ENCODE measurements at regions not wholly inside any gene's neighbourhood (a gene's known extent, or its start where the extent isn't known, plus 50 kb on each side); places are given as distances from the start of the nearest gene placed in this dataset.

DNA sequence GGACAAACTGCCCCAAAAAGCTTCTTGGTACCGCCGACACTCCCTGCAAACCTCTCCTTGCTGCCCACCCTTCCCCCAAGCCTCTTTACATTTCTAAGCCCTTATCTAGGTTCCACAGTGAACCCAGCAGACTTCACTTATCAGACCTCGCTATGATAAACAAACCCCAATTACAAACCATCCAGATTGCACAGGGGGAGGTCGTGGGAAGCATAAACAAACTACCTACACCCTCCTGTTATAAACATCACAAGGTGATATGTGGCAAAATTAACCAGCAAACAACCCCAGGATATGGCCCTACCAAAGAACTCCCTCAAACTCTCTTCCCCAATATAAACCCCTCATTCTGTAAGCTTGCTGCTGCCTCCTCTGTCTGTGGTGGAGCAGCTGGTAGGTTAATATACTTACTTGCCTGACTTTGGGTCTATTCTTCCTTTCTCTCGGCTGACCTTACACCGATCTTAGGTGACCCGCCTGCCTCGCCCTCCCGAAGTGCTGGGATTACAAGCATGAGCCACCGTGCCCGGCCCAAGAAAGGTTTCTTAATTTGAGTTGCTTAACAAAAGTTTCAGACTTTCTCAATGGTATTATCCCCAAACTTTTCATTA lies 66.0 kb upstream of the TENM4 start:
- no peak for DNase-seq (ENCODE audit: low spot score)

More for the DNA sequence above, 66.0 kb upstream of the TENM4 start:
- 53% methylated on average over 11 of the region's 11 CpGs for WGBS
- H3K4me3 ChIP-seq (ENCODE audit: low read depth in 1 of 3, low read length in 3 of 3): no peak overlapping the region
- H3K9me3 ChIP-seq (ENCODE audit: control insufficient read depth in 4 of 4, low read length in 3 of 4): no peaks in the 10 kb centered on the region
- no peaks in the 10 kb centered on the region for H3K4me1 ChIP-seq (ENCODE audit: control insufficient read depth in 4 of 4, insufficient read depth in 4 of 4, low read length in 3 of 4)
- TF ChIP-seq, protein P1, sequence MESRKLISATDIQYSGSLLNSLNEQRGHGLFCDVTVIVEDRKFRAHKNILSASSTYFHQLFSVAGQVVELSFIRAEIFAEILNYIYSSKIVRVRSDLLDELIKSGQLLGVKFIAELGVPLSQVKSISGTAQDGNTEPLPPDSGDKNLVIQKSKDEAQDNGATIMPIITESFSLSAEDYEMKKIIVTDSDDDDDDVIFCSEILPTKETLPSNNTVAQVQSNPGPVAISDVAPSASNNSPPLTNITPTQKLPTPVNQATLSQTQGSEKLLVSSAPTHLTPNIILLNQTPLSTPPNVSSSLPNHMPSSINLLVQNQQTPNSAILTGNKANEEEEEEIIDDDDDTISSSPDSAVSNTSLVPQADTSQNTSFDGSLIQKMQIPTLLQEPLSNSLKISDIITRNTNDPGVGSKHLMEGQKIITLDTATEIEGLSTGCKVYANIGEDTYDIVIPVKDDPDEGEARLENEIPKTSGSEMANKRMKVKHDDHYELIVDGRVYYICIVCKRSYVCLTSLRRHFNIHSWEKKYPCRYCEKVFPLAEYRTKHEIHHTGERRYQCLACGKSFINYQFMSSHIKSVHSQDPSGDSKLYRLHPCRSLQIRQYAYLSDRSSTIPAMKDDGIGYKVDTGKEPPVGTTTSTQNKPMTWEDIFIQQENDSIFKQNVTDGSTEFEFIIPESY (IDR thresholded peaks at IDR 0.05): no peak
- TF ChIP-seq, protein P2, sequence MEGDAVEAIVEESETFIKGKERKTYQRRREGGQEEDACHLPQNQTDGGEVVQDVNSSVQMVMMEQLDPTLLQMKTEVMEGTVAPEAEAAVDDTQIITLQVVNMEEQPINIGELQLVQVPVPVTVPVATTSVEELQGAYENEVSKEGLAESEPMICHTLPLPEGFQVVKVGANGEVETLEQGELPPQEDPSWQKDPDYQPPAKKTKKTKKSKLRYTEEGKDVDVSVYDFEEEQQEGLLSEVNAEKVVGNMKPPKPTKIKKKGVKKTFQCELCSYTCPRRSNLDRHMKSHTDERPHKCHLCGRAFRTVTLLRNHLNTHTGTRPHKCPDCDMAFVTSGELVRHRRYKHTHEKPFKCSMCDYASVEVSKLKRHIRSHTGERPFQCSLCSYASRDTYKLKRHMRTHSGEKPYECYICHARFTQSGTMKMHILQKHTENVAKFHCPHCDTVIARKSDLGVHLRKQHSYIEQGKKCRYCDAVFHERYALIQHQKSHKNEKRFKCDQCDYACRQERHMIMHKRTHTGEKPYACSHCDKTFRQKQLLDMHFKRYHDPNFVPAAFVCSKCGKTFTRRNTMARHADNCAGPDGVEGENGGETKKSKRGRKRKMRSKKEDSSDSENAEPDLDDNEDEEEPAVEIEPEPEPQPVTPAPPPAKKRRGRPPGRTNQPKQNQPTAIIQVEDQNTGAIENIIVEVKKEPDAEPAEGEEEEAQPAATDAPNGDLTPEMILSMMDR (IDR thresholded peaks at IDR 0.05; ENCODE audit: low read depth, low read length, missing input control): no peak
- TF ChIP-seq, protein P3, sequence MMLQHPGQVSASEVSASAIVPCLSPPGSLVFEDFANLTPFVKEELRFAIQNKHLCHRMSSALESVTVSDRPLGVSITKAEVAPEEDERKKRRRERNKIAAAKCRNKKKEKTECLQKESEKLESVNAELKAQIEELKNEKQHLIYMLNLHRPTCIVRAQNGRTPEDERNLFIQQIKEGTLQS (IDR thresholded peaks at IDR 0.05): no peak
- TF ChIP-seq RXRA (IDR thresholded peaks at IDR 0.05): no peak
- no peak for TF ChIP-seq FOXA2 (IDR thresholded peaks at IDR 0.05)
- no peak for TF ChIP-seq RAD21 (IDR thresholded peaks at IDR 0.05)
- no peak for TF ChIP-seq NR2F2 (IDR thresholded peaks at IDR 0.05)
- no peak for TF ChIP-seq GABPA (IDR thresholded peaks at IDR 0.05 in 1 of 2, conservative IDR thresholded peaks at IDR 0.05 in 1 of 2)
- TF ChIP-seq TAF1 (conservative IDR thresholded peaks at IDR 0.05): no peak
- TF ChIP-seq, protein P4, sequence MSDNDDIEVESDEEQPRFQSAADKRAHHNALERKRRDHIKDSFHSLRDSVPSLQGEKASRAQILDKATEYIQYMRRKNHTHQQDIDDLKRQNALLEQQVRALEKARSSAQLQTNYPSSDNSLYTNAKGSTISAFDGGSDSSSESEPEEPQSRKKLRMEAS (IDR thresholded peaks at IDR 0.05): no peak
- no peak for TF ChIP-seq YY1 (IDR thresholded peaks at IDR 0.05)
- TF ChIP-seq EGR1 (IDR thresholded peaks at IDR 0.05; ENCODE audit: low read depth in 2 of 2): no peak
- no peak for TF ChIP-seq FOXA1 (IDR thresholded peaks at IDR 0.05)
- TF ChIP-seq SP1 (IDR thresholded peaks at IDR 0.05): no peak
- no peak for TF ChIP-seq HNF4G (IDR thresholded peaks at IDR 0.05)
- TF ChIP-seq, protein P5, sequence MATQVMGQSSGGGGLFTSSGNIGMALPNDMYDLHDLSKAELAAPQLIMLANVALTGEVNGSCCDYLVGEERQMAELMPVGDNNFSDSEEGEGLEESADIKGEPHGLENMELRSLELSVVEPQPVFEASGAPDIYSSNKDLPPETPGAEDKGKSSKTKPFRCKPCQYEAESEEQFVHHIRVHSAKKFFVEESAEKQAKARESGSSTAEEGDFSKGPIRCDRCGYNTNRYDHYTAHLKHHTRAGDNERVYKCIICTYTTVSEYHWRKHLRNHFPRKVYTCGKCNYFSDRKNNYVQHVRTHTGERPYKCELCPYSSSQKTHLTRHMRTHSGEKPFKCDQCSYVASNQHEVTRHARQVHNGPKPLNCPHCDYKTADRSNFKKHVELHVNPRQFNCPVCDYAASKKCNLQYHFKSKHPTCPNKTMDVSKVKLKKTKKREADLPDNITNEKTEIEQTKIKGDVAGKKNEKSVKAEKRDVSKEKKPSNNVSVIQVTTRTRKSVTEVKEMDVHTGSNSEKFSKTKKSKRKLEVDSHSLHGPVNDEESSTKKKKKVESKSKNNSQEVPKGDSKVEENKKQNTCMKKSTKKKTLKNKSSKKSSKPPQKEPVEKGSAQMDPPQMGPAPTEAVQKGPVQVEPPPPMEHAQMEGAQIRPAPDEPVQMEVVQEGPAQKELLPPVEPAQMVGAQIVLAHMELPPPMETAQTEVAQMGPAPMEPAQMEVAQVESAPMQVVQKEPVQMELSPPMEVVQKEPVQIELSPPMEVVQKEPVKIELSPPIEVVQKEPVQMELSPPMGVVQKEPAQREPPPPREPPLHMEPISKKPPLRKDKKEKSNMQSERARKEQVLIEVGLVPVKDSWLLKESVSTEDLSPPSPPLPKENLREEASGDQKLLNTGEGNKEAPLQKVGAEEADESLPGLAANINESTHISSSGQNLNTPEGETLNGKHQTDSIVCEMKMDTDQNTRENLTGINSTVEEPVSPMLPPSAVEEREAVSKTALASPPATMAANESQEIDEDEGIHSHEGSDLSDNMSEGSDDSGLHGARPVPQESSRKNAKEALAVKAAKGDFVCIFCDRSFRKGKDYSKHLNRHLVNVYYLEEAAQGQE (IDR thresholded peaks at IDR 0.05): no peak
- no peak overlapping the region for H3K27ac ChIP-seq (ENCODE audit: low read depth in 1 of 2, low read length in 2 of 2)
- no peak overlapping the region for H3K9ac ChIP-seq (ENCODE audit: low read depth in 1 of 2, low read length in 2 of 2)
- no peaks in the 10 kb centered on the region for H3K36me3 ChIP-seq (ENCODE audit: control insufficient read depth in 4 of 4, insufficient read depth in 3 of 4, low read depth in 1 of 4, low read length in 3 of 4)
- H3K27me3 ChIP-seq (ENCODE audit: control insufficient read depth in 4 of 4, insufficient read depth in 4 of 4, low read length in 3 of 4): no peaks in the 10 kb centered on the region

Measured in liver (tissue), 8 donors.